CD14-positive monocyte (primary cell): ENCODE measurements at regions not wholly inside any gene's neighbourhood (a gene's known extent, or its start where the extent isn't known, plus 50 kb on each side); places are given as distances from the start of the nearest gene placed in this dataset.

Experiments used
- DNase-seq, 3 donors: peaks; one replicate each; pipeline ENCODE4 v3.0.0-alpha.2; 2011 to 2022
- H2AFZ ChIP-seq: 2 replicates; pipeline ENCODE4 v1.6.0; 2012; ENCODE audit warnings: mild to moderate bottlenecking, low read depth, low read length, inconsistent platforms; ENCODE audit not compliant: insufficient read depth, poor library complexity, severe bottlenecking
- H3K27ac ChIP-seq, 2 donors: 1 replicate in 1 of 2; 2 replicates in 1 of 2; pipeline ENCODE4 v1.5.1; 2012 to 2013; ENCODE audit warnings: low read length in 2 of 2, control low read depth in 1 of 2, inconsistent platforms in 1 of 2, low read depth in 1 of 2, mild to moderate bottlenecking in 1 of 2
- H3K27me3 ChIP-seq, 2 donors: one replicate each; pipeline versions ENCODE4 v1.6.0 to v1.6.1; 2011 to 2013; ENCODE audit warnings: low read length in 2 of 2; ENCODE audit not compliant: control insufficient read depth in 2 of 2, insufficient read depth in 2 of 2
- H3K36me3 ChIP-seq, 2 donors: replicated peaks in 1 of 2; 1 replicate in 1 of 2; 2 replicates in 1 of 2; pipeline versions ENCODE4 v1.5.1 to v1.6.1; 2012 to 2013; ENCODE audit warnings: low read length in 2 of 2, control low read depth in 1 of 2, inconsistent platforms in 1 of 2, mild to moderate bottlenecking in 1 of 2; ENCODE audit not compliant: insufficient read depth in 2 of 2, control insufficient read depth in 1 of 2
- H3K4me1 ChIP-seq, 2 donors: 1 replicate in 1 of 2; 2 replicates in 1 of 2; pipeline versions ENCODE4 v1.5.1 to v1.6.1; 2012 to 2013; ENCODE audit warnings: low read length in 2 of 2, control low read depth in 1 of 2, inconsistent platforms in 1 of 2, mild to moderate bottlenecking in 1 of 2, moderate library complexity in 1 of 2; ENCODE audit not compliant: insufficient read depth in 2 of 2, control insufficient read depth in 1 of 2
- H3K4me2 ChIP-seq: replicated peaks from 2 replicates; pipeline ENCODE3; 2012; ENCODE audit warnings: low read length, moderate library complexity, mild to moderate bottlenecking; ENCODE audit not compliant: poor library complexity, severe bottlenecking; ENCODE audit errors: extremely low read depth
- H3K4me3 ChIP-seq, 3 experiments: fragments of 200-600 bp in 1 of 3; sonication (generic) in 1 of 3; replicated peaks in 1 of 3; 1 replicate in 2 of 3; 2 replicates in 1 of 3; pipeline ENCODE4 v1.5.1; 2011 to 2013; ENCODE audit warnings: low read length in 3 of 3, mild to moderate bottlenecking in 3 of 3, control low read depth in 2 of 3, low read depth in 2 of 3, inconsistent platforms in 1 of 3, moderate library complexity in 1 of 3
- H3K79me2 ChIP-seq: 2 replicates; pipeline ENCODE4 v1.6.0; 2012; ENCODE audit warnings: mild to moderate bottlenecking, control low read depth, inconsistent platforms, low read length, moderate library complexity; ENCODE audit not compliant: insufficient read depth
- H3K9ac ChIP-seq: 2 replicates; pipeline ENCODE4 v1.6.0; 2017; ENCODE audit warnings: low read length, mild to moderate bottlenecking; ENCODE audit not compliant: insufficient read depth, poor library complexity, severe bottlenecking
- H3K9me3 ChIP-seq, 2 donors: replicated peaks in 1 of 2; 1 replicate in 1 of 2; 2 replicates in 1 of 2; pipeline versions ENCODE4 v1.5.1 to v1.6.1; 2012 to 2013; ENCODE audit warnings: low read length in 2 of 2, control low read depth in 1 of 2; ENCODE audit not compliant: control insufficient read depth in 1 of 2, insufficient read depth in 1 of 2
- H4K20me1 ChIP-seq: 2 replicates; pipeline ENCODE4 v1.6.0; 2012; ENCODE audit warnings: mild to moderate bottlenecking, low read length, control low read depth, moderate library complexity; ENCODE audit not compliant: insufficient read depth
- H3K27ac Mint-ChIP-seq, 7 donors: one replicate each; pipeline ENCODE4 v1.8.0; 2020; ENCODE audit warnings: mild to moderate bottlenecking in 7 of 7, mixed read lengths in 7 of 7, moderate library complexity in 6 of 7, inconsistent platforms in 2 of 7
- H3K27me3 Mint-ChIP-seq, 3 donors: one replicate each; pipeline ENCODE4 v1.8.0; 2021 to 2022; ENCODE audit warnings: low read depth in 3 of 3, mild to moderate bottlenecking in 3 of 3, mixed read lengths in 3 of 3, moderate library complexity in 3 of 3, inconsistent platforms in 1 of 3
- H3K36me3 Mint-ChIP-seq, 2 donors: one replicate each; pipeline ENCODE4 v1.8.0; 2020; ENCODE audit warnings: mixed read lengths in 2 of 2, inconsistent platforms in 1 of 2, mild to moderate bottlenecking in 1 of 2
- H3K4me1 Mint-ChIP-seq: one replicate; pipeline ENCODE4 v1.8.0; 2020; ENCODE audit warnings: mild to moderate bottlenecking, mixed read lengths
- H3K4me3 Mint-ChIP-seq, 2 donors: one replicate each; pipeline ENCODE4 v1.8.0; 2020; ENCODE audit warnings: mild to moderate bottlenecking in 2 of 2, mixed read lengths in 2 of 2, moderate library complexity in 1 of 2
- H3K9me3 Mint-ChIP-seq, 7 donors: one replicate each; pipeline ENCODE4 v1.8.0; 2020 to 2022; ENCODE audit warnings: mixed read lengths in 7 of 7, mild to moderate bottlenecking in 6 of 7, moderate library complexity in 6 of 7, inconsistent platforms in 2 of 7
- CTCF ChIP-seq: fragments of 200-600 bp; IDR thresholded peaks from one replicate; pipeline ENCODE4 v1.8.0; 2022; ENCODE audit warnings: antibody characterized with exemption, mild to moderate bottlenecking
- WGBS: methylation state at CpG from one replicate; pipeline ENCODE4 v1.1.5; 2013; ENCODE audit warnings: missing lambda C conversion rate; ENCODE audit not compliant: insufficient coverage; 5-methylcytosine and 5-hydroxymethylcytosine counted together
- intact Hi-C, 2 donors: fragments of 100-400 bp; cut with micrococcal nuclease; formaldehyde crosslinking; loops; one replicate each; pipeline versions ENCODE4 v1.15.0 to v1.15.1; 2023

GRCh38 chr12:128170181-128170580, 96.8 kb upstream of the TMEM132C start:
- Histone ChIP-seq H3K36me3 (no peaks in the 10 kb centered on the region), H3K4me3 (no peak overlapping the region), H3K9ac (no peak overlapping the region), H4K20me1 (no peaks in the 10 kb centered on the region), H3K9me3 (peaks cover 5 to 7% of the 10 kb centered on the region in 2 donors), H3K4me2 (no peak overlapping the region), H3K27ac (no peak overlapping the region), H3K27me3 (no peaks in the 10 kb centered on the region), H3K79me2 (no peaks in the 10 kb centered on the region), H3K4me1 (no peaks in the 10 kb centered on the region), H2AFZ (no peak overlapping the region)
- peaks cover 1 to 18% (median 3%) of the 10 kb centered on the region in 7 donors for H3K9me3 Mint-ChIP-seq
- WGBS: 100% methylated on average over 1 of the region's 9 CpGs
- H3K36me3 Mint-ChIP-seq: no peaks in the 10 kb centered on the region
- H3K4me3 Mint-ChIP-seq: no peak overlapping the region
- H3K27ac Mint-ChIP-seq: no peak overlapping the region
- intact Hi-C loops: no loop called here
- no peaks in the 10 kb centered on the region for H3K4me1 Mint-ChIP-seq
- no peak for TF ChIP-seq CTCF
- no peak for DNase-seq
- peaks cover 0 to 2% (median 0%) of the 10 kb centered on the region in 3 donors for H3K27me3 Mint-ChIP-seq

GRCh38 chr12:128178565-128178964, 88.4 kb upstream of the TMEM132C start:
- Histone ChIP-seq H3K36me3 (no peaks in the 10 kb centered on the region), H4K20me1 (no peaks in the 10 kb centered on the region), H3K27ac (no peak overlapping the region), H3K4me2 (no peak overlapping the region), H2AFZ (no peak overlapping the region), H3K9ac (no peak overlapping the region), H3K27me3 (no peaks in the 10 kb centered on the region), H3K4me1 (no peaks in the 10 kb centered on the region), H3K9me3 (no peaks in the 10 kb centered on the region), H3K79me2 (no peaks in the 10 kb centered on the region), H3K4me3 (no peak overlapping the region)
- Mint-ChIP-seq H3K4me3 (no peak overlapping the region), H3K27me3 (peaks cover 0 to 1% (median 0%) of the 10 kb centered on the region in 3 donors), H3K27ac (no peak overlapping the region), H3K4me1 (no peaks in the 10 kb centered on the region), H3K9me3 (peaks cover 0 to 9% (median 5%) of the 10 kb centered on the region in 7 donors), H3K36me3 (no peaks in the 10 kb centered on the region)
- no peak for TF ChIP-seq CTCF
- WGBS: no CpG with 5 or more reads among the region's 4 CpGs
- no peak for DNase-seq
- intact Hi-C loops: no loop called here
